ENCODE measurements at regions not wholly inside any gene's neighbourhood (a gene's known extent, or its start where the extent isn't known, plus 50 kb on each side); places are given as distances from the start of the nearest gene placed in this dataset.

- H2BK120ac ChIP-seq (ENCODE audit: low read depth, low read length) = no peak overlapping the region
- H2AFZ ChIP-seq (ENCODE audit: low read depth, low read length) = no peak overlapping the region
- no peaks in the 10 kb centered on the region for H3K36me3 ChIP-seq (ENCODE audit: control insufficient read depth in 1 of 2, insufficient read depth in 2 of 2, low read depth in 1 of 2, low read length in 2 of 2)
- H3K79me1 ChIP-seq (replicated peaks; ENCODE audit: low read length, poor library complexity, severe bottlenecking) = no peaks in the 10 kb centered on the region
- no peak overlapping the region for H3K9ac ChIP-seq (ENCODE audit: low read length)
- H2BK12ac ChIP-seq (ENCODE audit: low read length in 2 of 2) = no peak overlapping the region
- no peak overlapping the region for H3K4me2 ChIP-seq (ENCODE audit: low read length, poor library complexity, severe bottlenecking)
- H2BK15ac ChIP-seq (ENCODE audit: low read depth, poor library complexity, severe bottlenecking) = no peak overlapping the region
- no peak overlapping the region for H3K14ac ChIP-seq (ENCODE audit: low read length in 2 of 2)
- no peak overlapping the region for H3K18ac ChIP-seq (ENCODE audit: low read depth in 1 of 2, low read length in 2 of 2)
- no peak overlapping the region for H3K27ac ChIP-seq (ENCODE audit: low read length, poor library complexity, severe bottlenecking)
- no peak overlapping the region for H2AK5ac ChIP-seq (ENCODE audit: low read length, severe bottlenecking)
- no peak overlapping the region for H4K91ac ChIP-seq (ENCODE audit: low read length)
- no peak overlapping the region for H3K23ac ChIP-seq (ENCODE audit: low read length in 2 of 2)
- H3K4me1 ChIP-seq (ENCODE audit: control insufficient read depth, insufficient read depth, low read depth, low read length) = no peaks in the 10 kb centered on the region
- peaks cover 3% of the 10 kb centered on the region for H3K9me3 ChIP-seq (ENCODE audit: control insufficient read depth, low read length)
- no peaks in the 10 kb centered on the region for H3K27me3 ChIP-seq (ENCODE audit: control insufficient read depth in 1 of 2, insufficient read depth in 1 of 2, low read length in 2 of 2)
- H3K4me3 ChIP-seq (ENCODE audit: insufficient read depth in 1 of 2, low read depth in 1 of 2, low read length in 2 of 2) = no peak overlapping the region
- no peak overlapping the region for H3K4ac ChIP-seq (ENCODE audit: low read depth in 1 of 2, low read length in 2 of 2)
- H4K8ac ChIP-seq (ENCODE audit: low read length) = no peak overlapping the region
- no peak overlapping the region for H2BK5ac ChIP-seq (ENCODE audit: low read depth, low read length, poor library complexity, severe bottlenecking)
- DNase-seq = no peak
Measured at GRCh38 chr3:30142946-30143345, 463.5 kb upstream of the TGFBR2 start.

GRCh38 chr3:30145281-30145680, 461.1 kb upstream of the TGFBR2 start:
- no peak overlapping the region for H4K91ac ChIP-seq (ENCODE audit: low read length)
- H3K9me3 ChIP-seq (ENCODE audit: control insufficient read depth, low read length) = peaks cover 3% of the 10 kb centered on the region
- no peak overlapping the region for H3K27ac ChIP-seq (ENCODE audit: low read length, poor library complexity, severe bottlenecking)
- H2AFZ ChIP-seq (ENCODE audit: low read depth, low read length) = no peak overlapping the region
- no peaks in the 10 kb centered on the region for H3K4me1 ChIP-seq (ENCODE audit: control insufficient read depth, insufficient read depth, low read depth, low read length)
- H2BK15ac ChIP-seq (ENCODE audit: low read depth, poor library complexity, severe bottlenecking) = no peak overlapping the region
- H3K9ac ChIP-seq (ENCODE audit: low read length) = no peak overlapping the region
- no peaks in the 10 kb centered on the region for H3K27me3 ChIP-seq (ENCODE audit: control insufficient read depth in 1 of 2, insufficient read depth in 1 of 2, low read length in 2 of 2)
- no peaks in the 10 kb centered on the region for H3K79me1 ChIP-seq (replicated peaks; ENCODE audit: low read length, poor library complexity, severe bottlenecking)
- no peak overlapping the region for H3K4me3 ChIP-seq (ENCODE audit: insufficient read depth in 1 of 2, low read depth in 1 of 2, low read length in 2 of 2)
- H4K8ac ChIP-seq (ENCODE audit: low read length) = no peak overlapping the region
- no peaks in the 10 kb centered on the region for H3K36me3 ChIP-seq (ENCODE audit: control insufficient read depth in 1 of 2, insufficient read depth in 2 of 2, low read depth in 1 of 2, low read length in 2 of 2)
- H3K14ac ChIP-seq (ENCODE audit: low read length in 2 of 2) = no peak overlapping the region
- H3K18ac ChIP-seq (ENCODE audit: low read depth in 1 of 2, low read length in 2 of 2) = no peak overlapping the region
- H2AK5ac ChIP-seq (ENCODE audit: low read length, severe bottlenecking) = no peak overlapping the region
- no peak overlapping the region for H2BK5ac ChIP-seq (ENCODE audit: low read depth, low read length, poor library complexity, severe bottlenecking)
- H3K4ac ChIP-seq (ENCODE audit: low read depth in 1 of 2, low read length in 2 of 2) = no peak overlapping the region
- no peak overlapping the region for H2BK120ac ChIP-seq (ENCODE audit: low read depth, low read length)
- H3K4me2 ChIP-seq (ENCODE audit: low read length, poor library complexity, severe bottlenecking) = no peak overlapping the region
- H2BK12ac ChIP-seq (ENCODE audit: low read length in 2 of 2) = no peak overlapping the region
- H3K23ac ChIP-seq (ENCODE audit: low read length in 2 of 2) = no peak overlapping the region
- no peak for DNase-seq

GRCh38 chr3:30146978-30147377, 459.4 kb upstream of the TGFBR2 start:
- Histone ChIP-seq H2AFZ (ENCODE audit: low read depth, low read length) (no peak overlapping the region), H3K4ac (ENCODE audit: low read depth in 1 of 2, low read length in 2 of 2) (no peak overlapping the region)

GRCh38 chr3:30154853-30155252, 451.5 kb upstream of the TGFBR2 start:
- Histone ChIP-seq H4K8ac (ENCODE audit: low read length) (no peak overlapping the region), H2AK5ac (ENCODE audit: low read length, severe bottlenecking) (no peak overlapping the region), H3K4me2 (ENCODE audit: low read length, poor library complexity, severe bottlenecking) (no peak overlapping the region), H3K79me1 (replicated peaks; ENCODE audit: low read length, poor library complexity, severe bottlenecking) (no peaks in the 10 kb centered on the region), H3K14ac (ENCODE audit: low read length in 2 of 2) (no peak overlapping the region), H2BK15ac (ENCODE audit: low read depth, poor library complexity, severe bottlenecking) (no peak overlapping the region), H2AFZ (ENCODE audit: low read depth, low read length) (no peak overlapping the region), H3K27ac (ENCODE audit: low read length, poor library complexity, severe bottlenecking) (no peak overlapping the region), H3K4ac (ENCODE audit: low read depth in 1 of 2, low read length in 2 of 2) (no peak overlapping the region), H2BK12ac (ENCODE audit: low read length in 2 of 2) (no peak overlapping the region), H3K4me3 (ENCODE audit: insufficient read depth in 1 of 2, low read depth in 1 of 2, low read length in 2 of 2) (no peak overlapping the region), H2BK5ac (ENCODE audit: low read depth, low read length, poor library complexity, severe bottlenecking) (no peak overlapping the region), H3K23ac (ENCODE audit: low read length in 2 of 2) (no peak overlapping the region), H3K36me3 (ENCODE audit: control insufficient read depth in 1 of 2, insufficient read depth in 2 of 2, low read depth in 1 of 2, low read length in 2 of 2) (no peaks in the 10 kb centered on the region), H3K9ac (ENCODE audit: low read length) (no peak overlapping the region), H3K27me3 (ENCODE audit: control insufficient read depth in 1 of 2, insufficient read depth in 1 of 2, low read length in 2 of 2) (no peaks in the 10 kb centered on the region), H3K18ac (ENCODE audit: low read depth in 1 of 2, low read length in 2 of 2) (no peak overlapping the region), H3K9me3 (ENCODE audit: control insufficient read depth, low read length) (no peaks in the 10 kb centered on the region), H3K4me1 (ENCODE audit: control insufficient read depth, insufficient read depth, low read depth, low read length) (no peaks in the 10 kb centered on the region), H4K91ac (ENCODE audit: low read length) (no peak overlapping the region), H2BK120ac (ENCODE audit: low read depth, low read length) (no peak overlapping the region)
- DNase-seq = no peak
- no CpG with 5 or more reads among the region's 2 CpGs for WGBS

More at GRCh38 chr3:30146978-30147377, 459.4 kb upstream of the TGFBR2 start:
- Histone ChIP-seq H4K8ac (ENCODE audit: low read length) (no peak overlapping the region), H2BK15ac (ENCODE audit: low read depth, poor library complexity, severe bottlenecking) (no peak overlapping the region), H2BK5ac (ENCODE audit: low read depth, low read length, poor library complexity, severe bottlenecking) (no peak overlapping the region), H3K18ac (ENCODE audit: low read depth in 1 of 2, low read length in 2 of 2) (no peak overlapping the region), H3K4me2 (ENCODE audit: low read length, poor library complexity, severe bottlenecking) (no peak overlapping the region), H2BK12ac (ENCODE audit: low read length in 2 of 2) (no peak overlapping the region), H2AK5ac (ENCODE audit: low read length, severe bottlenecking) (no peak overlapping the region), H3K14ac (ENCODE audit: low read length in 2 of 2) (no peak overlapping the region), H3K27ac (ENCODE audit: low read length, poor library complexity, severe bottlenecking) (no peak overlapping the region), H3K4me3 (ENCODE audit: insufficient read depth in 1 of 2, low read depth in 1 of 2, low read length in 2 of 2) (no peak overlapping the region), H3K27me3 (ENCODE audit: control insufficient read depth in 1 of 2, insufficient read depth in 1 of 2, low read length in 2 of 2) (no peaks in the 10 kb centered on the region), H2BK120ac (ENCODE audit: low read depth, low read length) (no peak overlapping the region), H3K36me3 (ENCODE audit: control insufficient read depth in 1 of 2, insufficient read depth in 2 of 2, low read depth in 1 of 2, low read length in 2 of 2) (no peaks in the 10 kb centered on the region), H3K23ac (ENCODE audit: low read length in 2 of 2) (no peak overlapping the region), H3K9me3 (ENCODE audit: control insufficient read depth, low read length) (peaks cover 3% of the 10 kb centered on the region), H3K79me1 (replicated peaks; ENCODE audit: low read length, poor library complexity, severe bottlenecking) (no peaks in the 10 kb centered on the region), H4K91ac (ENCODE audit: low read length) (no peak overlapping the region), H3K9ac (ENCODE audit: low read length) (no peak overlapping the region), H3K4me1 (ENCODE audit: control insufficient read depth, insufficient read depth, low read depth, low read length) (no peaks in the 10 kb centered on the region)
- no peak for DNase-seq
